Stimulated activated effector memory CD8-positive, alpha-beta T cell treated with anti-CD3 and anti-CD28 coated beads, Interleukin-12 subunit alpha, Interleukin-12 subunit beta, amount 100 ng/mL, for 72 hours (primary cell): ENCODE measurements at regions not wholly inside any gene's neighbourhood (a gene's known extent, or its start where the extent isn't known, plus 50 kb on each side); places are given as distances from the start of the nearest gene placed in this dataset.
"Not testable (repeated sequence)": the region's sequence is repeated elsewhere in the genome, so short reads cannot be mapped to it uniquely, and the experiment has no call there.

Experiments used
- ATAC-seq: fragments of 150-1000 bp; cut with Tn5 transposase; 2 replicates; pipeline ENCODE4 v1.10.0; 2021
- DNase-seq, 2 donors: peaks; one replicate each; pipeline ENCODE4 v3.0.0; 2021 to 2022; ENCODE audit warnings: low spot score in 2 of 2
- H3K27ac Mint-ChIP-seq: one replicate; pipeline ENCODE4 v1.8.0; 2022; ENCODE audit warnings: mild to moderate bottlenecking, mixed read lengths
- H3K36me3 Mint-ChIP-seq: one replicate; pipeline ENCODE4 v1.8.0; 2022; ENCODE audit warnings: mild to moderate bottlenecking, mixed read lengths
- H3K4me1 Mint-ChIP-seq: one replicate; pipeline ENCODE4 v1.8.0; 2022; ENCODE audit warnings: mixed read lengths
- H3K4me3 Mint-ChIP-seq: one replicate; pipeline ENCODE4 v1.8.0; 2022; ENCODE audit warnings: mild to moderate bottlenecking, mixed read lengths
- H3K9me3 Mint-ChIP-seq: one replicate; pipeline ENCODE4 v1.8.0; 2022; ENCODE audit warnings: mixed read lengths

- DNase-seq: peak; percentile 43 to 77
- Mint-ChIP-seq H3K4me1 (peaks cover 19% of the 10 kb centered on the region), H3K9me3 (peaks cover 11% of the 10 kb centered on the region), H3K4me3 (peak overlapping the region; percentile 9), H3K36me3 (peaks cover 5% of the 10 kb centered on the region), H3K27ac (peak overlapping the region; percentile 39)
- peak; percentile 100 for ATAC-seq
Measured at GRCh38 chr2:207423886-207424285, 105.9 kb upstream of the CREB1 start.

- Mint-ChIP-seq H3K27ac (no peak overlapping the region), H3K4me3 (no peak overlapping the region), H3K36me3 (peaks cover 5% of the 10 kb centered on the region), H3K9me3 (peaks cover 6% of the 10 kb centered on the region), H3K4me1 (peaks cover 18% of the 10 kb centered on the region)
- no peak for DNase-seq
- ATAC-seq: no peak
Measured at GRCh38 chr2:207427986-207428385, 101.8 kb upstream of the CREB1 start.

- no peak for ATAC-seq
- Mint-ChIP-seq H3K27ac (no peak overlapping the region), H3K9me3 (peaks cover 3% of the 10 kb centered on the region), H3K4me1 (peaks cover 12% of the 10 kb centered on the region), H3K4me3 (no peak overlapping the region), H3K36me3 (peaks cover 5% of the 10 kb centered on the region)
- no peak for DNase-seq
Measured at GRCh38 chr2:207428573-207428972, 101.2 kb upstream of the CREB1 start.

GRCh38 chr2:207432453-207432852 lies 97.3 kb upstream of the CREB1 start:
- Mint-ChIP-seq H3K4me3 (no peak overlapping the region), H3K27ac (no peak overlapping the region), H3K4me1 (no peaks in the 10 kb centered on the region), H3K36me3 (no peaks in the 10 kb centered on the region), H3K9me3 (no peaks in the 10 kb centered on the region)
- no peak for DNase-seq
- no peak for ATAC-seq

- Mint-ChIP-seq H3K4me1 (no peaks in the 10 kb centered on the region), H3K4me3 (no peak overlapping the region)
- no peak for ATAC-seq
Measured at GRCh38 chr2:207434306-207434705, 95.5 kb upstream of the CREB1 start.

GRCh38 chr2:207434899-207435465 lies 94.8 kb upstream of the CREB1 start:
- Mint-ChIP-seq H3K4me1 (no peaks in the 10 kb centered on the region), H3K4me3 (no peak overlapping the region), H3K36me3 (no peaks in the 10 kb centered on the region), H3K27ac (no peak overlapping the region), H3K9me3 (no peaks in the 10 kb centered on the region)
- DNase-seq: no peak
- ATAC-seq: no peak

More at GRCh38 chr2:207434306-207434705, 95.5 kb upstream of the CREB1 start:
- no peak overlapping the region for H3K27ac Mint-ChIP-seq
- H3K9me3 Mint-ChIP-seq: no peaks in the 10 kb centered on the region
- DNase-seq: no peak
- no peaks in the 10 kb centered on the region for H3K36me3 Mint-ChIP-seq

GRCh38 chr2:207437136-207437523 lies 92.6 kb upstream of the CREB1 start:
- Mint-ChIP-seq H3K9me3 (no peaks in the 10 kb centered on the region), H3K27ac (no peak overlapping the region), H3K4me3 (no peak overlapping the region), H3K4me1 (no peaks in the 10 kb centered on the region), H3K36me3 (no peaks in the 10 kb centered on the region)
- ATAC-seq: no peak
- no peak for DNase-seq

GRCh38 chr2:207437524-207438143 lies 92.1 kb upstream of the CREB1 start:
- Mint-ChIP-seq H3K4me1 (no peaks in the 10 kb centered on the region), H3K9me3 (no peaks in the 10 kb centered on the region), H3K36me3 (no peaks in the 10 kb centered on the region), H3K27ac (no peak overlapping the region), H3K4me3 (no peak overlapping the region)
- ATAC-seq (no peak), DNase-seq (no peak)

GRCh38 chr2:207438414-207439126 lies 91.2 kb upstream of the CREB1 start:
- no peak for ATAC-seq
- Mint-ChIP-seq H3K36me3 (no peaks in the 10 kb centered on the region), H3K4me1 (no peaks in the 10 kb centered on the region), H3K4me3 (no peak overlapping the region), H3K9me3 (peaks cover 2% of the 10 kb centered on the region), H3K27ac (no peak overlapping the region)
- DNase-seq: no peak

GRCh38 chr2:207439881-207440280 lies 89.9 kb upstream of the CREB1 start:
- DNase-seq, H3K4me1 Mint-ChIP-seq, H3K36me3 Mint-ChIP-seq, ATAC-seq, H3K9me3 Mint-ChIP-seq, H3K27ac Mint-ChIP-seq, H3K4me3 Mint-ChIP-seq: not testable (repeated sequence)

- Mint-ChIP-seq H3K4me1 (no peaks in the 10 kb centered on the region), H3K36me3 (no peaks in the 10 kb centered on the region), H3K4me3 (no peak overlapping the region), H3K9me3 (peaks cover 2% of the 10 kb centered on the region), H3K27ac (no peak overlapping the region)
- ATAC-seq: no peak
- no peak for DNase-seq
Measured at GRCh38 chr2:207444756-207445155, 85.0 kb upstream of the CREB1 start.

- no peaks in the 10 kb centered on the region for H3K36me3 Mint-ChIP-seq
- ATAC-seq (no peak), DNase-seq (no peak)
- H3K4me1 Mint-ChIP-seq: no peaks in the 10 kb centered on the region
- H3K4me3 Mint-ChIP-seq: no peak overlapping the region
- no peak overlapping the region for H3K27ac Mint-ChIP-seq
- peaks cover 2% of the 10 kb centered on the region for H3K9me3 Mint-ChIP-seq
Measured at GRCh38 chr2:207446653-207447052, 83.1 kb upstream of the CREB1 start.

- Mint-ChIP-seq H3K9me3 (no peaks in the 10 kb centered on the region), H3K36me3 (no peaks in the 10 kb centered on the region), H3K27ac (no peak overlapping the region), H3K4me1 (no peaks in the 10 kb centered on the region), H3K4me3 (no peak overlapping the region)
- no peak for ATAC-seq
- DNase-seq: no peak
Measured at GRCh38 chr2:207448006-207448405, 81.8 kb upstream of the CREB1 start.

GRCh38 chr2:207449642-207450165 lies 80.1 kb upstream of the CREB1 start:
- no peak overlapping the region for H3K27ac Mint-ChIP-seq
- H3K4me3 Mint-ChIP-seq: no peak overlapping the region
- ATAC-seq: no peak
- DNase-seq: no peak
- H3K9me3 Mint-ChIP-seq: peaks cover 2% of the 10 kb centered on the region
- no peaks in the 10 kb centered on the region for H3K36me3 Mint-ChIP-seq
- H3K4me1 Mint-ChIP-seq: no peaks in the 10 kb centered on the region

- no peak overlapping the region for H3K4me3 Mint-ChIP-seq
- ATAC-seq: no peak
- no peaks in the 10 kb centered on the region for H3K4me1 Mint-ChIP-seq
- H3K36me3 Mint-ChIP-seq: no peaks in the 10 kb centered on the region
- H3K9me3 Mint-ChIP-seq: peaks cover 2% of the 10 kb centered on the region
- DNase-seq: no peak
- no peak overlapping the region for H3K27ac Mint-ChIP-seq
Measured at GRCh38 chr2:207450186-207450585, 79.6 kb upstream of the CREB1 start.

GRCh38 chr2:207458582-207458981 lies 71.2 kb upstream of the CREB1 start:
- peaks cover 8% of the 10 kb centered on the region for H3K4me1 Mint-ChIP-seq
- H3K27ac Mint-ChIP-seq: no peak overlapping the region
- DNase-seq (no peak), ATAC-seq (no peak)
- H3K36me3 Mint-ChIP-seq: no peaks in the 10 kb centered on the region
- no peaks in the 10 kb centered on the region for H3K9me3 Mint-ChIP-seq
- H3K4me3 Mint-ChIP-seq: no peak overlapping the region
